ENCODE measurements at regions not wholly inside any gene's neighbourhood (a gene's known extent, or its start where the extent isn't known, plus 50 kb on each side); places are given as distances from the start of the nearest gene placed in this dataset.

DNA sequence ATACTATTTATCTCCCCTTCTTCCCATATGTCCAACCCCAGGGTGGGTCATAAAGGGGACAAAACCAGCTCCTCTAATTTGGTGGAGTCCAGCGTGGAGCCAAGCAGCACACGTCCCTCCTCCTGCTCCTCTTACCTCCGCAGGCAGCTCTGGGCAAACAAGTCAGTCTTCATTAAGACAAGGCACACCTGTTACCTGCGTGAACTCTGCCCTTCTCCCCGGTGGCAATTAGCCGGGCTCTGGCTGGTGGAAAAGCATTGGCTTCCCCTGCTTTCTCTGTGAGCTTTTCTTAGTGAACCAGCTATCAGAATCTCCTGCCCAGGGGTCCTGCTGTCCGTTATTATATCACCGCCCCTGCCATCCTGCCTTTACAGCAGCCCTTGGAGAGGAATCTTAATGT, 418.7 kb upstream of the CADM1 start:
- no peak for TF ChIP-seq POLR2A (IDR thresholded peaks at IDR 0.05)
- TF ChIP-seq, protein P1, sequence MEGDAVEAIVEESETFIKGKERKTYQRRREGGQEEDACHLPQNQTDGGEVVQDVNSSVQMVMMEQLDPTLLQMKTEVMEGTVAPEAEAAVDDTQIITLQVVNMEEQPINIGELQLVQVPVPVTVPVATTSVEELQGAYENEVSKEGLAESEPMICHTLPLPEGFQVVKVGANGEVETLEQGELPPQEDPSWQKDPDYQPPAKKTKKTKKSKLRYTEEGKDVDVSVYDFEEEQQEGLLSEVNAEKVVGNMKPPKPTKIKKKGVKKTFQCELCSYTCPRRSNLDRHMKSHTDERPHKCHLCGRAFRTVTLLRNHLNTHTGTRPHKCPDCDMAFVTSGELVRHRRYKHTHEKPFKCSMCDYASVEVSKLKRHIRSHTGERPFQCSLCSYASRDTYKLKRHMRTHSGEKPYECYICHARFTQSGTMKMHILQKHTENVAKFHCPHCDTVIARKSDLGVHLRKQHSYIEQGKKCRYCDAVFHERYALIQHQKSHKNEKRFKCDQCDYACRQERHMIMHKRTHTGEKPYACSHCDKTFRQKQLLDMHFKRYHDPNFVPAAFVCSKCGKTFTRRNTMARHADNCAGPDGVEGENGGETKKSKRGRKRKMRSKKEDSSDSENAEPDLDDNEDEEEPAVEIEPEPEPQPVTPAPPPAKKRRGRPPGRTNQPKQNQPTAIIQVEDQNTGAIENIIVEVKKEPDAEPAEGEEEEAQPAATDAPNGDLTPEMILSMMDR (IDR thresholded peaks at IDR 0.05 in 4 of 5, conservative IDR thresholded peaks at IDR 0.05 in 1 of 5), result no peak

Data from gastrocnemius medialis (tissue), 4 donors.